ENCODE measurements at regions not wholly inside any gene's neighbourhood (a gene's known extent, or its start where the extent isn't known, plus 50 kb on each side); places are given as distances from the start of the nearest gene placed in this dataset.

DNA sequence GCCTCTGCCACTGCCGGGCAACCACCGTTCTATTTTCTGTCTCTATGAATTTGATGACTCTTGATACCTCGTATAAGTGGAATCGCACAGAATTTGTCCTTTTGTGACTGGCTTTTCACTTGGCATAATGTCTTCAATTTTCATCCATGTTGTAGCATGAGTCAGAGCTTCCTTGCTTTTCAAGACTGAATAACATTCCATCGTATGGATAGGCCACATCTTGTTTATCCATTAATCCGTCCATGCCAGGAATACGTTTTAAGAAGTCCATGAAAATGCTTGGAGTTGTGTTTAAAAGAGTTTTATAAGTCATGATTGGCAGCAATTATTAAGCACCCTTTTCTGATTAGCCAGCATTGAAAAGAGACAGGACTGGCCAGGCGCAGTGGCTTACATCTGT lies 53.6 kb upstream of the CLDN10 start:
- DNase-seq (ENCODE audit: low spot score) = no peak

DNA sequence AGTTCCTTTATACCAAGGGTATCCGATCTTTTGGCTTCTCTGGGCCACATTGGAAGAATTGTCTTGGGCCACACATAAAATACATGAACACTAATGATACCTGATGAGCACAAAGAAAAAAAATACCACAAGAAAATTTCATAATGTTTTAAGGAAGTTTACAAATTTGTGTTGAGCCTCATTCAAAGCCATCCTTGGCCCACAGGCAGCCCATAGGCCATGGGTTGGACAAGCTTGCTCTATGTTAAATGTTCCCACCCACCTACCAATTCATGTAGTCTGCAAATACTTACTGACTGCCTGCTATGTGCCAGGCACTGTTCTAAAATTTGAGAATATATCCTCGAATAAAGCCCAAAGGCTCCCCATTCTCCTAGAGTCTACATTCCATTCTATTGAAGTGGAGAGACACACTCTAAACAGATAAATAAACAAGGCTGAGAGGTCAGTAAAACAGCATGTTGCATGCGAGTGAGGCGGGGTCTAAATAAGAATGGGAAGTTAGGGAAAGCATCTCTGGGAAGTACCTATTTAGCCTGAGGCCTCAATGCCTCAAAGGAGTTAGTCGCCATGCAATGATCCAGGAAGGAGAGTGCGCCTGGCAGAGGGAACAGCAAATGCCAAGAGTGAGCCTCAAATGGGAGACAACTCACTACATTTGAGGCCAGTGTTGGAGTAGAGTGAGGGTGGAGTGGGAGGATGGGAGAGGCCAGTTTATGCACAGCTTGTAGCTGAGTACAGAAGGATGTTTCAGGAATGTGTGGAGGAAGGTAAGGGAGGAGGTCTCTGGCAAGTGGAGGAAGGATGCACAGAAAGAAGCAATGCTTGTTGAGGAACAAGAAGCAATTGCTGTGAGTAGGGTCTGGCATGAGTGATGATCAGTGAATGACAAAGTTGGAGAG lies 52.5 kb upstream of the CLDN10 start:
- DNase-seq (ENCODE audit: low spot score) = no peak

DNA sequence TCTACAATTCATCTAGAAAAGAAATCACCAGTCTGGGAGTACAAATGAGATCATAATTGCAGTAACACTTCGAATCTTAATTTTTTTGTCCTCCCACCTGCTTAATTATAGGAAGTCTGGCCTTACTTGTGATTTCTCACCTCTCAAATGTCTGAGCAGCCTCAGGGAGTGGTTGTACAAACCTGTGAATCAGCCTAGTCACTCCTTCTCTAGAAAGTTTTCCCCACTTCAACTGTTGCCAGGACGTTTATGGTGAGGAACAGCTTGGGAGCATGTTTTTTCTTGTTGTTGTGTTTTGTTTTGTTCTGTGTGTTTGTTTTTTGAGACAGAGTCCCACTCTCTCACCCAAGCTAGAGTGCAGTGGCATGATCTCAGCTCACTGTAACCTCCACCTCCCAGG lies 50.3 kb upstream of the CLDN10 start:
- DNase-seq (ENCODE audit: low spot score) = no peak
